Nephron (organoid): ENCODE measurements at regions not wholly inside any gene's neighbourhood (a gene's known extent, or its start where the extent isn't known, plus 50 kb on each side); places are given as distances from the start of the nearest gene placed in this dataset.
A peak's percentile ranks its signal among the peaks of the same experiment; 100 is the strongest.
"Not testable (repeated sequence)": the region's sequence is repeated elsewhere in the genome, so short reads cannot be mapped to it uniquely, and the experiment has no call there.

Experiments used
- H3K27ac Mint-ChIP-seq, 3 experiments: 2 replicates each; pipeline ENCODE4 v1.8.0; 2020; ENCODE audit warnings: mixed read lengths in 3 of 3, mild to moderate bottlenecking in 2 of 3, moderate library complexity in 1 of 3
- H3K27me3 Mint-ChIP-seq: 2 replicates; pipeline ENCODE4 v1.8.0; 2021; ENCODE audit warnings: low read depth, mild to moderate bottlenecking, moderate library complexity, mixed read lengths
- H3K36me3 Mint-ChIP-seq: 2 replicates; pipeline ENCODE4 v1.8.0; 2020; ENCODE audit warnings: low read depth, mixed read lengths
- H3K4me1 Mint-ChIP-seq: 2 replicates; pipeline ENCODE4 v1.8.0; 2020; ENCODE audit warnings: mixed read lengths
- H3K4me3 Mint-ChIP-seq, 3 experiments: 2 replicates each; pipeline ENCODE4 v1.8.0; 2020; ENCODE audit warnings: mild to moderate bottlenecking in 3 of 3, mixed read lengths in 3 of 3, moderate library complexity in 2 of 3
- H3K9me3 Mint-ChIP-seq: 2 replicates; pipeline ENCODE4 v1.8.0; 2020; ENCODE audit warnings: mixed read lengths
- TF ChIP-seq, protein P1 (sequence below), 3 experiments: fragments of 200-600 bp; sonication (generic); IDR thresholded peaks; one replicate each; pipeline ENCODE4 v1.5.0; 2021; ENCODE audit warnings: antibody characterized with exemption in 3 of 3; ENCODE audit not compliant: unreplicated experiment in 3 of 3

GRCh38 chr13:48583859-48584311 is 51.0 kb upstream of the RCBTB2 start:
- H3K4me3 Mint-ChIP-seq: no peak overlapping the region
- peaks cover 25% of the 10 kb centered on the region for H3K4me1 Mint-ChIP-seq
- TF ChIP-seq, protein P1, sequence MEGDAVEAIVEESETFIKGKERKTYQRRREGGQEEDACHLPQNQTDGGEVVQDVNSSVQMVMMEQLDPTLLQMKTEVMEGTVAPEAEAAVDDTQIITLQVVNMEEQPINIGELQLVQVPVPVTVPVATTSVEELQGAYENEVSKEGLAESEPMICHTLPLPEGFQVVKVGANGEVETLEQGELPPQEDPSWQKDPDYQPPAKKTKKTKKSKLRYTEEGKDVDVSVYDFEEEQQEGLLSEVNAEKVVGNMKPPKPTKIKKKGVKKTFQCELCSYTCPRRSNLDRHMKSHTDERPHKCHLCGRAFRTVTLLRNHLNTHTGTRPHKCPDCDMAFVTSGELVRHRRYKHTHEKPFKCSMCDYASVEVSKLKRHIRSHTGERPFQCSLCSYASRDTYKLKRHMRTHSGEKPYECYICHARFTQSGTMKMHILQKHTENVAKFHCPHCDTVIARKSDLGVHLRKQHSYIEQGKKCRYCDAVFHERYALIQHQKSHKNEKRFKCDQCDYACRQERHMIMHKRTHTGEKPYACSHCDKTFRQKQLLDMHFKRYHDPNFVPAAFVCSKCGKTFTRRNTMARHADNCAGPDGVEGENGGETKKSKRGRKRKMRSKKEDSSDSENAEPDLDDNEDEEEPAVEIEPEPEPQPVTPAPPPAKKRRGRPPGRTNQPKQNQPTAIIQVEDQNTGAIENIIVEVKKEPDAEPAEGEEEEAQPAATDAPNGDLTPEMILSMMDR (IDR thresholded peaks at IDR 0.05; ENCODE audit: unreplicated experiment in 3 of 3): no peak
- no peaks in the 10 kb centered on the region for H3K27me3 Mint-ChIP-seq
- H3K9me3 Mint-ChIP-seq: no peaks in the 10 kb centered on the region
- H3K27ac Mint-ChIP-seq: peak overlapping the region in 1 of 3 experiments; percentile 56
- H3K36me3 Mint-ChIP-seq: no peaks in the 10 kb centered on the region

DNA sequence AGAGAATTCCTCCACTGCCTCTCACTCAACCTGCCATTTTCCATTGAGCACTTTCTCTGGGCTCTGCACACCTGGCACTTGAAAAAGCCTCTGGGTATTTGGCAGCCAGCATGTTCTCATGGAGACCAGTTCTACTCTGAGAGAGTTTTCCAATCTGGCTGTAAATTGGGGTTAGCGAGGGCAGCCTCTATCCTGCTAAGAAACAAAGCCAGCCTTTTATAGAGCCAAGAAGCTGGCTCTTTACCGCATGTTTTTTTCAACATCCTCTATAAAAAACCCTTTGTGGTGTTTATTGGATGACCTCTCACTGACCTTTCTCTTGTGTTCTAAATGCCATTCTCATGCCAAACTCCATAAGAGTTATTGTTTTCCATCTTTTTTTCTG is 52.6 kb upstream of the RCBTB2 start:
- Mint-ChIP-seq H3K27ac (peak overlapping the region in 2 of 3 experiments; percentile 56 to 76), H3K27me3 (no peaks in the 10 kb centered on the region), H3K36me3 (no peaks in the 10 kb centered on the region), H3K9me3 (peaks cover 3% of the 10 kb centered on the region), H3K4me3 (no peak overlapping the region), H3K4me1 (peaks cover 38% of the 10 kb centered on the region)
- TF ChIP-seq, protein P1 (IDR thresholded peaks at IDR 0.05; ENCODE audit: unreplicated experiment in 3 of 3): no peak

- Mint-ChIP-seq H3K9me3 (peaks cover 3% of the 10 kb centered on the region), H3K27ac (peak overlapping the region in 2 of 3 experiments; percentile 59 to 73), H3K27me3 (no peaks in the 10 kb centered on the region), H3K4me1 (peaks cover 39% of the 10 kb centered on the region), H3K36me3 (no peaks in the 10 kb centered on the region), H3K4me3 (no peak overlapping the region)
- TF ChIP-seq, protein P1 (IDR thresholded peaks at IDR 0.05; ENCODE audit: unreplicated experiment in 3 of 3): no peak
These were observed 53.8 kb upstream of the RCBTB2 start for GRCh38 chr13:48586591-48587103.

DNA sequence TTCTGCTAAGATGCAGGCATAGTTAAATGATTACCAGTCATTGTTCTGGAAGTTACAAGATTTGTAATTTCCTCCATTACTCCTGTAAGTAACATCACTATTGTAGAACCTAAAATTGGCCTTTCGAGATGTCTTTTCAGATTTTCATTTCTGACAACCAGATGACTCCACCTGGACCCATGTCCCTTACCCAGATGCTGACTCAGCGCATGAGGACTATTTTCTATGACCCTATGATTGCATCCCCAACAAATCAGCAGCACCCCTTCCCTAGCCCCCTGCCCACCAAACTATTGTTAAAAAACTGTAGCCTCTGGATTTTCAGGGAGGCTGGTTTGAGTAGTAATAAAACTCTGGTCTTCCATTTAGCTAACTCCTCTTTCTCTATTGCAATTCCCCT is 55.2 kb upstream of the RCBTB2 start:
- Mint-ChIP-seq H3K27ac (peak overlapping the region in 1 of 3 experiments; percentile 53), H3K27me3 (no peaks in the 10 kb centered on the region), H3K36me3 (no peaks in the 10 kb centered on the region), H3K4me1 (peaks cover 42% of the 10 kb centered on the region), H3K4me3 (no peak overlapping the region), H3K9me3 (peaks cover 3% of the 10 kb centered on the region)
- TF ChIP-seq, protein P1 (IDR thresholded peaks at IDR 0.05; ENCODE audit: unreplicated experiment in 3 of 3): no peak

DNA sequence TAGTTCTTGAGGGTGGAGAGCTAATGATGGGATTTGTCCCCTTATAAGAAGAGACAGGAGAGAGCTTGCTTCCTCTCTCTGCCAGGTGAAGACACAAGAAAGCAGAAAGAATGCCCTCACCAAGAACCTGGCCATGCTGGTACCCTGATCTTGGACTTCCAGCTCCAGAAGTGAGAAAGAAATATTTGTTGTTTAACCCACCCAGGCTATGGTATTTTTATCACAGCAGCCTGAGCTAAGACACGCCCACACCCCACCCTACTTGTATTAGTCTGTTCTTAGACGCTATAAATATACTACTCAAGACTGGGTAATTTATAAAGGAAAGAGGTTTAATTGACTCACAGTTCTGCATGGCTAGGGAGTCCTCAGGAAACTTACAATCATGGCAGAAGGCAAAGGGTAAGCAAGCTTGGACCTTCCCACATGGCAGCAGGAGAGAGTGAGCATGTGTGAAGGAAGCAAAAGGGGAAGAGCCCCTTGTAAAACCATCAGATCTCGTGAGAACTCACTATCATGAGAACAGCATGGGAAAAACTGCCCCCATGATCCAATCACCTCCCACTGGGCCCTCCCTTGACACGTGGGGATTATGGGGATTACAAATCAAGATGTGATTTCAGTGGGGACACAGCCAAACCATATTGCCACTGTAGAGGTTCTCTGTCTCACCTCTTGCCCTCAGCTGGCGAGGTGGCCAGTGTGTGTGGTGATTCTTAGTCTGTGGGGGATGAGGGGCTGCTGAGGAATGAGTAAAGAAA is 57.4 kb upstream of the RCBTB2 start:
- no peaks in the 10 kb centered on the region for H3K36me3 Mint-ChIP-seq
- H3K4me1 Mint-ChIP-seq: peaks cover 35% of the 10 kb centered on the region
- peak overlapping the region in 2 of 3 experiments; percentile 37 to 55 for H3K27ac Mint-ChIP-seq
- TF ChIP-seq, protein P1 (IDR thresholded peaks at IDR 0.05; ENCODE audit: unreplicated experiment in 3 of 3): no peak
- peak overlapping the region in 1 of 3 experiments; percentile 21 for H3K4me3 Mint-ChIP-seq
- peaks cover 3% of the 10 kb centered on the region for H3K9me3 Mint-ChIP-seq
- H3K27me3 Mint-ChIP-seq: peaks cover 7% of the 10 kb centered on the region

DNA sequence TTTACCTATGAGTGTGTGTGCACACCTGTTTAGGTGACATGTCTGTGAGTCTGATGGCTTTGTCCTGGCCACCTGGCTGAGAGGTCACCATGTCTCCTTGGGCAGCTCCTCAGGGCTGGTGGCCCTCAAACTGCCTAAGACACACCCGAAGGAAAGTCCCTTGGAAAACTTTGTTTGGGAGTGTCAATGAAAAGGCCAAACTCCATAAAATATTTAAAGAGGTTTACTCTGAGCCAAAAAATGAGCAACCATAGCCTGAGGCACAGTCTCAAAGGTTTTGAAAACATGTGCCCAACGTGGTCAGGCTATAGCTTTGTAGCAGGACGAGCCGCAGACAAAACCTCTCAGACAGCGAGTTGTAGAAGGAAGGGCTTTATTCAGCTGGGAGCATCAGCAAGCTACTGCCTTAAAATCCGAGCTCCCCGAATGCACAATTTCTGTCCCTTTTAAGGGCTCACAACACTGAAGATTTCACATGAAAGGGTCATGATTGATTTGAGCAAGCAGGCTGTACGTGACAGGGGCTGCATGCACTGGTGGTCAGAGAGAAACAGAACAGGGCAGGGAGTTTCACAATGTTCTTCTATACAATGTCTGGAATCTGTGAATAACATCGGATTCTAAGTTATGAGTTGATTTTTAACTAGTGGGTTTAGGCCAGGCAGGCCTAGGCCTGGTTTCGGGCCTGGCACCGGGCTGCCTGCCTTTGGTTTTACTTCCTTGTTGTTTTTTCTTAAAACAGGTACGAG is 58.4 kb upstream of the RCBTB2 start:
- not testable (repeated sequence) for H3K9me3 Mint-ChIP-seq, H3K27me3 Mint-ChIP-seq, H3K4me3 Mint-ChIP-seq, H3K36me3 Mint-ChIP-seq
- H3K4me1 Mint-ChIP-seq: peaks cover 25% of the 10 kb centered on the region
- H3K27ac Mint-ChIP-seq: peak overlapping the region; percentile 21 to 79 (median 72)
